ENCODE measurements at regions not wholly inside any gene's neighbourhood (a gene's known extent, or its start where the extent isn't known, plus 50 kb on each side); places are given as distances from the start of the nearest gene placed in this dataset.
"Not testable (repeated sequence)": the region's sequence is repeated elsewhere in the genome, so short reads cannot be mapped to it uniquely, and the experiment has no call there.

GRCh38 chr12:19764408-19764807 lies 325.1 kb downstream of the AEBP2 start:
- WGBS, 2 donors, result 89 to 91% methylated on average over 3 of the region's 3 CpGs
- Histone ChIP-seq H3K27me3 (no peaks in the 10 kb centered on the region), H3K36me3 (no peaks in the 10 kb centered on the region), H3K9me3 (no peaks in the 10 kb centered on the region), H3K4me1 (peaks cover 0 to 4% (median under 1%) of the 10 kb centered on the region in 4 donors), H3K4me3 (no peak overlapping the region), H3K27ac (no peak overlapping the region)
- no peak for DNase-seq
- no peak for TF ChIP-seq CTCF (IDR thresholded peaks at IDR 0.05)
- no peak for TF ChIP-seq POLR2AphosphoS5 (IDR thresholded peaks at IDR 0.05)
- TF ChIP-seq POLR2A (IDR thresholded peaks at IDR 0.05), result no peak
- no peak for TF ChIP-seq EP300 (IDR thresholded peaks at IDR 0.05)
- intact Hi-C loops (cut with DNase I), result no loop called here

- Histone ChIP-seq H3K9me3 (no peaks in the 10 kb centered on the region), H3K27ac (no peak overlapping the region), H3K4me3 (no peak overlapping the region), H3K27me3 (no peaks in the 10 kb centered on the region), H3K36me3 (no peaks in the 10 kb centered on the region), H3K4me1 (peaks cover 0 to 10% (median 0%) of the 10 kb centered on the region in 4 donors)
- intact Hi-C loops (cut with DNase I), result no loop called here
- no peak for DNase-seq
- TF ChIP-seq EP300 (IDR thresholded peaks at IDR 0.05) (no peak), CTCF (IDR thresholded peaks at IDR 0.05) (no peak), POLR2A (IDR thresholded peaks at IDR 0.05) (no peak), POLR2AphosphoS5 (IDR thresholded peaks at IDR 0.05) (no peak)
- 76 to 84% methylated on average over 2 of the region's 2 CpGs for WGBS, 2 donors
Observed at GRCh38 chr12:19771858-19772257, 332.6 kb downstream of the AEBP2 start.

- WGBS, 2 donors, result 93 to 96% methylated on average over 3 of the region's 3 CpGs
Observed at GRCh38 chr12:19772776-19773175, 333.5 kb downstream of the AEBP2 start.

GRCh38 chr12:19775241-19775640 lies 335.9 kb downstream of the AEBP2 start:
- no peak overlapping the region for H3K27ac ChIP-seq
- TF ChIP-seq POLR2A (IDR thresholded peaks at IDR 0.05) (no peak), POLR2AphosphoS5 (IDR thresholded peaks at IDR 0.05) (no peak), CTCF (IDR thresholded peaks at IDR 0.05) (no peak)
- peaks cover 0 to 18% (median 0%) of the 10 kb centered on the region in 4 donors for H3K4me1 ChIP-seq
- H3K27me3 ChIP-seq, result no peaks in the 10 kb centered on the region
- no peak for DNase-seq
- WGBS, 2 donors, result 93 to 95% methylated on average over 15 of the region's 15 CpGs
- no peak overlapping the region for H3K4me3 ChIP-seq
- intact Hi-C loops (cut with DNase I), result no loop called here
- no peaks in the 10 kb centered on the region for H3K9me3 ChIP-seq
- no peaks in the 10 kb centered on the region for H3K36me3 ChIP-seq

More at GRCh38 chr12:19772776-19773175, 333.5 kb downstream of the AEBP2 start:
- intact Hi-C loops (cut with DNase I), result no loop called here
- DNase-seq, result no peak
- Histone ChIP-seq H3K27ac (no peak overlapping the region), H3K36me3 (no peaks in the 10 kb centered on the region), H3K4me3 (no peak overlapping the region), H3K27me3 (no peaks in the 10 kb centered on the region), H3K4me1 (peaks cover 0 to 10% (median 0%) of the 10 kb centered on the region in 4 donors), H3K9me3 (no peaks in the 10 kb centered on the region)
- TF ChIP-seq CTCF (IDR thresholded peaks at IDR 0.05) (no peak), POLR2A (IDR thresholded peaks at IDR 0.05) (no peak), EP300 (IDR thresholded peaks at IDR 0.05) (no peak), POLR2AphosphoS5 (IDR thresholded peaks at IDR 0.05) (no peak)

- peaks cover 0 to 21% (median 0%) of the 10 kb centered on the region in 4 donors for H3K4me1 ChIP-seq
- intact Hi-C loops (cut with DNase I); H3K4me3 ChIP-seq; H3K27me3 ChIP-seq; DNase-seq; H3K27ac ChIP-seq; H3K36me3 ChIP-seq; H3K9me3 ChIP-seq: not testable (repeated sequence)
- 95 to 97% methylated on average over 19 of the region's 19 CpGs for WGBS, 2 donors
Observed at GRCh38 chr12:19775976-19776375, 336.7 kb downstream of the AEBP2 start.

Measured in sigmoid colon (tissue), 6 donors.